ENCODE measurements at regions not wholly inside any gene's neighbourhood (a gene's known extent, or its start where the extent isn't known, plus 50 kb on each side); places are given as distances from the start of the nearest gene placed in this dataset.
"Not testable (repeated sequence)": the region's sequence is repeated elsewhere in the genome, so short reads cannot be mapped to it uniquely, and the experiment has no call there.

DNA sequence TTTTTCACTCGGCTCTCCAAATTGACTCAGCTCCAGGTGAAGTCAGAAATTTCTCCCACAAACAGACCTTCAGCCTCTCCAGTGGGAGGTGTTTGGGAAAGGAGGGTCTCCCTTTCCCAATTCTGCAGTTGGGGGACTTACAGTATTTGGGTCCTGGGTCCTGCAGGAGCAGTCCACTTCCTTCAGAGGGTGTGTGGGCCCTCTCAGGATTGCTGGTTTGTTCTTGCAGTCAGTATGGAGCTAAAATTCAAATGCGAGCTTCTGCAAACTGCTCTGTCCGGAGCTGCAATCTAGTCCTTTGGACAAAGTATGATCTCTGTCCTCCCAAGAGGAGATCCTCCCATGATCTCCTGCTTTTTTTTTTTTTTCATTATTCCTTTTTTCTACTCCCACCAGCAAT lies 87.9 kb upstream of the MSTN start:
- DNase-seq = no peak
- no peaks in the 10 kb centered on the region for H3K36me3 Mint-ChIP-seq (ENCODE audit: unreplicated experiment)
- H3K4me1 Mint-ChIP-seq (ENCODE audit: low read depth, unreplicated experiment) = no peaks in the 10 kb centered on the region
- H3K4me3 Mint-ChIP-seq (ENCODE audit: unreplicated experiment) = no peak overlapping the region
- H3K9me3 Mint-ChIP-seq (ENCODE audit: unreplicated experiment) = peaks cover 2% of the 10 kb centered on the region
- no peak overlapping the region for H3K27ac Mint-ChIP-seq (ENCODE audit: unreplicated experiment)
- peaks cover 1% of the 10 kb centered on the region for H3K27me3 Mint-ChIP-seq (ENCODE audit: unreplicated experiment)
- TF ChIP-seq, protein P1, sequence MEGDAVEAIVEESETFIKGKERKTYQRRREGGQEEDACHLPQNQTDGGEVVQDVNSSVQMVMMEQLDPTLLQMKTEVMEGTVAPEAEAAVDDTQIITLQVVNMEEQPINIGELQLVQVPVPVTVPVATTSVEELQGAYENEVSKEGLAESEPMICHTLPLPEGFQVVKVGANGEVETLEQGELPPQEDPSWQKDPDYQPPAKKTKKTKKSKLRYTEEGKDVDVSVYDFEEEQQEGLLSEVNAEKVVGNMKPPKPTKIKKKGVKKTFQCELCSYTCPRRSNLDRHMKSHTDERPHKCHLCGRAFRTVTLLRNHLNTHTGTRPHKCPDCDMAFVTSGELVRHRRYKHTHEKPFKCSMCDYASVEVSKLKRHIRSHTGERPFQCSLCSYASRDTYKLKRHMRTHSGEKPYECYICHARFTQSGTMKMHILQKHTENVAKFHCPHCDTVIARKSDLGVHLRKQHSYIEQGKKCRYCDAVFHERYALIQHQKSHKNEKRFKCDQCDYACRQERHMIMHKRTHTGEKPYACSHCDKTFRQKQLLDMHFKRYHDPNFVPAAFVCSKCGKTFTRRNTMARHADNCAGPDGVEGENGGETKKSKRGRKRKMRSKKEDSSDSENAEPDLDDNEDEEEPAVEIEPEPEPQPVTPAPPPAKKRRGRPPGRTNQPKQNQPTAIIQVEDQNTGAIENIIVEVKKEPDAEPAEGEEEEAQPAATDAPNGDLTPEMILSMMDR (IDR thresholded peaks at IDR 0.05; ENCODE audit: partially characterized antibody, unreplicated experiment) = no peak

DNA sequence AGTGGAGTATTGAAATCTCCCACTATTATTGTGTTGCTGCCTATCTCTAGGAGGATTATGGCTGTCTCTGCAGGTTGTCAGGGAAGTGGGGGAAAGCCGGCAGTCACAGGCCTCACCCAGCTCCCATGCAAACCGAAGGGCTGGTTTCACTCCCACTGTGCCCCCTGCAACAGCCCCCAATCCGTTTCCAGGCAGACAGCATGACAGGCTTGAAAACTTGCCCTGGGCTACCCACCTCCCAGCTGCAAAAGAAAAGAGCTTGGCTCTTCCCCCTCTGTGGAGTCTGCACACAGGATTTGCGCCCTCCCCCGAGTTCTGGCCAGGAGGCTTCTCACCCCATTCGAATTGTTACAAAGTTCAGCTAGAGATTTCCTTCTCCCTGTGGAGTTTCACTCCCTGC lies 87.4 kb upstream of the MSTN start:
- no peaks in the 10 kb centered on the region for H3K4me1 Mint-ChIP-seq (ENCODE audit: low read depth, unreplicated experiment)
- H3K4me3 Mint-ChIP-seq (ENCODE audit: unreplicated experiment) = no peak overlapping the region
- H3K27me3 Mint-ChIP-seq (ENCODE audit: unreplicated experiment) = peaks cover 1% of the 10 kb centered on the region
- H3K36me3 Mint-ChIP-seq (ENCODE audit: unreplicated experiment) = no peaks in the 10 kb centered on the region
- DNase-seq = no peak
- TF ChIP-seq, protein P1 (IDR thresholded peaks at IDR 0.05; ENCODE audit: partially characterized antibody, unreplicated experiment) = no peak
- no peak overlapping the region for H3K27ac Mint-ChIP-seq (ENCODE audit: unreplicated experiment)
- H3K9me3 Mint-ChIP-seq (ENCODE audit: unreplicated experiment) = peaks cover 2% of the 10 kb centered on the region

DNA sequence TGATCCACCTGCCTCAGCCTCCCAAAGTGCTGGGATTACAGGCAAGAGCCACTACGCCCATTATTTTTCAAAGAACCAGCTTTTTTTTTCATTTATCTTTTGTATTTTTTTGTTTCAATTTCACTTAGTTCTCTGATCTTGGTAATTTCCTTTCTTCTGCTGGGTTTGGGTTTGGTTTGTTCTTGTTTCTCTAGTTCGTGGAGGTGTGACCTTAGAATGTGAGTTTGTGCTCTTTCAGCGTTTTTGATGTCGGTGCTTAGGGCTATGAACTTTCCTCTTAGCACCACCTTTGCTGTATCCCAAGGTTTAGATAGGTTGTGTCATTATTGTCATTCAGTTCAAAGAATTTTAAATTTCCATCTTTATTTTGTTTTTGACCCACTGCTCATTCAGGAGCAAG lies 86.7 kb upstream of the MSTN start:
- Mint-ChIP-seq H3K27me3 (ENCODE audit: unreplicated experiment) (peaks cover 1% of the 10 kb centered on the region), H3K4me3 (ENCODE audit: unreplicated experiment) (no peak overlapping the region), H3K4me1 (ENCODE audit: low read depth, unreplicated experiment) (no peaks in the 10 kb centered on the region), H3K27ac (ENCODE audit: unreplicated experiment) (no peak overlapping the region), H3K36me3 (ENCODE audit: unreplicated experiment) (no peaks in the 10 kb centered on the region), H3K9me3 (ENCODE audit: unreplicated experiment) (peaks cover 2% of the 10 kb centered on the region)
- TF ChIP-seq, protein P1 (IDR thresholded peaks at IDR 0.05; ENCODE audit: partially characterized antibody, unreplicated experiment) = no peak
- DNase-seq = no peak

DNA sequence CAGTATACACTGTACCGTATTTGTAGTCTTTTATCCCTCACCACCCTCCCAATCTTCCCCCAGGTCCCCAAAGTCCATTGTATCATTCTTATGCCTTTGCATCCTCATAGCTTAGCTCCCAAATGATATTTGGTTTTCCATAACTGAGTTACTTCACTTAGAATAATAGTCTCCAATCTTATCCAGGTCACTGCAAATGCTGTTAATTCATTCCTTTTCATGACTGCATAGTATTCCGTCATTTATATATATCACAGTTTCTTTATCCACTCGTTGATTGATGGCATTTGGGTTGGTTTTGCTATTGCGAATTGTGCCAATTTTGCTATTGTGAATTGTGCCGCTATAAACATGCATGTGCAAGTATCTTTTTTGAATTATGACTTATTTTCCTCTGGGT lies 83.6 kb upstream of the MSTN start:
- H3K9me3 Mint-ChIP-seq (ENCODE audit: unreplicated experiment); H3K27ac Mint-ChIP-seq (ENCODE audit: unreplicated experiment); H3K4me3 Mint-ChIP-seq (ENCODE audit: unreplicated experiment); H3K27me3 Mint-ChIP-seq (ENCODE audit: unreplicated experiment); H3K36me3 Mint-ChIP-seq (ENCODE audit: unreplicated experiment); H3K4me1 Mint-ChIP-seq (ENCODE audit: low read depth, unreplicated experiment); DNase-seq: not testable (repeated sequence)

DNA sequence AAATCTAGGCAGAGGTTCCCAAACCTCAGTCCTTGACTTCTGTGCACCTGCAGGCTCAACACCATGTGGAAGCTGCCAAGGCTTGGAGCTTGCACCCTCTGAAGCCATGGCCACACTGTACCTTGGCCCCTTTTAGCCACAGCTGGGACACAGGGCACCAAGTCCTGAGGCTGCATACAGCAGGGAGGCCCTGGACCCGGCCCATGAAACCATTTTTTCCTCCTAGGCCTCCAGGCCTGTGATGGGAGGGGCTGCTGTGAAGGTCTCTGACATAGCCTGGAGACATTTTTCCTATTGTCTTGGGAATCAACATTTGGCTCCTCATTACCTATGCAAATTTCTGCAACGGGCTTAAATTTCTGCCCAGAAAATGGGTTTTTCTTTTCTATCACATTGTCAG lies 77.9 kb upstream of the MSTN start:
- not testable (repeated sequence) for DNase-seq; H3K9me3 Mint-ChIP-seq (ENCODE audit: unreplicated experiment); H3K4me1 Mint-ChIP-seq (ENCODE audit: low read depth, unreplicated experiment); H3K27ac Mint-ChIP-seq (ENCODE audit: unreplicated experiment); H3K27me3 Mint-ChIP-seq (ENCODE audit: unreplicated experiment); H3K4me3 Mint-ChIP-seq (ENCODE audit: unreplicated experiment)
- H3K36me3 Mint-ChIP-seq (ENCODE audit: unreplicated experiment) = peaks cover 17% of the 10 kb centered on the region

DNA sequence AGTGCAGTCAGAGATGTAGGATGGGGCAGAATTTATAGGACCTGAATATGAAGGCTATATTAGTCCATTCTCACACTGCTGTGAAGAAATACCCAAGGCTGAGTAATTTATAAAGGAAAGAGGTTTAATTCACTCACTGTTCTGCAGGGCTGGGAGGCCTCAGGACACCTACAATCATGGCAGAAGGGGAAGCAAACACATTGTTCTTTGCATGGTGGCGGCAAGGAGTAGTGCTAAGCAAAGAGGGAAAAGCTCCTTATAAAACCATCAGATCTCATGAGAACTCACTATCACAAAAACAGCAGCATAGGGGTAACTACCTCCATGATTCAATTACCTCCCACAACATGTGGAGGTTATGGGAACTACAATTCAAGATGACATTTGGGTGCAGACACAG lies 76.8 kb upstream of the MSTN start:
- H3K27ac Mint-ChIP-seq (ENCODE audit: unreplicated experiment) = no peak overlapping the region
- DNase-seq = no peak
- peaks cover 3% of the 10 kb centered on the region for H3K9me3 Mint-ChIP-seq (ENCODE audit: unreplicated experiment)
- peaks cover 17% of the 10 kb centered on the region for H3K36me3 Mint-ChIP-seq (ENCODE audit: unreplicated experiment)
- no peaks in the 10 kb centered on the region for H3K4me1 Mint-ChIP-seq (ENCODE audit: low read depth, unreplicated experiment)
- no peak overlapping the region for H3K4me3 Mint-ChIP-seq (ENCODE audit: unreplicated experiment)
- TF ChIP-seq, protein P1 (IDR thresholded peaks at IDR 0.05; ENCODE audit: partially characterized antibody, unreplicated experiment) = no peak
- peaks cover 4% of the 10 kb centered on the region for H3K27me3 Mint-ChIP-seq (ENCODE audit: unreplicated experiment)
